ENCODE measurements at regions not wholly inside any gene's neighbourhood (a gene's known extent, or its start where the extent isn't known, plus 50 kb on each side); places are given as distances from the start of the nearest gene placed in this dataset.

- DNase-seq, result no peak
Observed at GRCh38 chr22:48277868-48278581, 1515.6 kb downstream of the TBC1D22A start.

- DNase-seq, result no peak
Observed at GRCh38 chr22:48276994-48277867, 1514.8 kb downstream of the TBC1D22A start.

GRCh38 chr22:48275412-48275811 is 1513.0 kb downstream of the TBC1D22A start:
- DNase-seq, result no peak

GRCh38 chr22:48270731-48271130 is 1508.3 kb downstream of the TBC1D22A start:
- no peak for DNase-seq

- no peak for DNase-seq
Observed at GRCh38 chr22:48268771-48269552, 1506.5 kb downstream of the TBC1D22A start.

GRCh38 chr22:48268293-48268692 is 1505.8 kb downstream of the TBC1D22A start:
- no peak for DNase-seq

GRCh38 chr22:48267681-48268080 is 1505.2 kb downstream of the TBC1D22A start:
- DNase-seq, result no peak

GRCh38 chr22:48265000-48265625 is 1502.7 kb downstream of the TBC1D22A start:
- no peak for DNase-seq

- DNase-seq, result no peak
Observed at GRCh38 chr22:48264586-48264985, 1502.1 kb downstream of the TBC1D22A start.

GRCh38 chr22:48263791-48264351 is 1501.4 kb downstream of the TBC1D22A start:
- no peak for DNase-seq

GRCh38 chr22:48263431-48263765 is 1500.9 kb downstream of the TBC1D22A start:
- DNase-seq, result no peak

GRCh38 chr22:48262596-48263430 is 1500.4 kb downstream of the TBC1D22A start:
- DNase-seq, result no peak

GRCh38 chr22:48261706-48262105 is 1499.3 kb downstream of the TBC1D22A start:
- DNase-seq, result no peak

- no peak for DNase-seq
Observed at GRCh38 chr22:48261048-48261621, 1498.7 kb downstream of the TBC1D22A start.

GRCh38 chr22:48259991-48260670 is 1497.7 kb downstream of the TBC1D22A start:
- DNase-seq, result no peak

- DNase-seq, result no peak
Observed at GRCh38 chr22:48258811-48259210, 1496.4 kb downstream of the TBC1D22A start.

- DNase-seq, result no peak
Observed at GRCh38 chr22:48258064-48258701, 1495.7 kb downstream of the TBC1D22A start.

GRCh38 chr22:48257685-48258055 is 1495.2 kb downstream of the TBC1D22A start:
- no peak for DNase-seq

GRCh38 chr22:48256776-48257684 is 1494.6 kb downstream of the TBC1D22A start:
- no peak for DNase-seq

Data from activated T-cell treated with anti-CD3 and anti-CD28 coated beads, Interleukin-2, amount 50 U/mL, for 48 hours (primary cell).